GM18517 (cell line): ENCODE measurements at regions not wholly inside any gene's neighbourhood (a gene's known extent, or its start where the extent isn't known, plus 50 kb on each side); places are given as distances from the start of the nearest gene placed in this dataset.
"Not testable (repeated sequence)": the region's sequence is repeated elsewhere in the genome, so short reads cannot be mapped to it uniquely, and the experiment has no call there.

Experiments used
- ATAC-seq: cut with Tn5 transposase; IDR thresholded peaks from one replicate; pipeline ENCODE4 v1.9.1; 2021; ENCODE audit warnings: mild to moderate bottlenecking, moderate library complexity; ENCODE audit not compliant: unreplicated experiment

- ATAC-seq = no peak
Observed at GRCh38 chr5:93359296-93359959, 221.6 kb downstream of the NR2F1-AS1 start.

GRCh38 chr5:93358176-93358575 lies 222.8 kb downstream of the NR2F1-AS1 start:
- ATAC-seq = no peak

GRCh38 chr5:93357686-93358085 lies 223.3 kb downstream of the NR2F1-AS1 start:
- no peak for ATAC-seq

GRCh38 chr5:93355691-93356090 lies 225.3 kb downstream of the NR2F1-AS1 start:
- ATAC-seq = no peak

- ATAC-seq = no peak
Observed at GRCh38 chr5:93352186-93352585, 228.8 kb downstream of the NR2F1-AS1 start.

GRCh38 chr5:93349613-93350012 lies 231.4 kb downstream of the NR2F1-AS1 start:
- no peak for ATAC-seq

- ATAC-seq = no peak
Observed at GRCh38 chr5:93348231-93348630, 232.8 kb downstream of the NR2F1-AS1 start.

- ATAC-seq = not testable (repeated sequence)
Observed at GRCh38 chr5:93346850-93347249, 234.2 kb downstream of the NR2F1-AS1 start.

GRCh38 chr5:93346301-93346700 lies 234.7 kb downstream of the NR2F1-AS1 start:
- no peak for ATAC-seq

- no peak for ATAC-seq
Observed at GRCh38 chr5:93343570-93343969, 237.4 kb downstream of the NR2F1-AS1 start.

GRCh38 chr5:93342563-93343061 lies 238.4 kb downstream of the NR2F1-AS1 start:
- ATAC-seq = peak; percentile 73

GRCh38 chr5:93340881-93341280 lies 240.1 kb downstream of the NR2F1-AS1 start:
- ATAC-seq = no peak

- no peak for ATAC-seq
Observed at GRCh38 chr5:93337138-93337537, 243.9 kb downstream of the NR2F1-AS1 start.

- ATAC-seq = no peak
Observed at GRCh38 chr5:93336330-93337110, 244.5 kb downstream of the NR2F1-AS1 start.

- ATAC-seq = no peak
Observed at GRCh38 chr5:93331863-93332262, 249.2 kb downstream of the NR2F1-AS1 start.

GRCh38 chr5:93331241-93331640 lies 249.8 kb downstream of the NR2F1-AS1 start:
- ATAC-seq = no peak

GRCh38 chr5:93330506-93330905 lies 250.5 kb downstream of the NR2F1-AS1 start:
- ATAC-seq = no peak

- ATAC-seq = no peak
Observed at GRCh38 chr5:93329756-93330155, 251.3 kb downstream of the NR2F1-AS1 start.

- ATAC-seq = no peak
Observed at GRCh38 chr5:93328833-93329232, 252.2 kb downstream of the NR2F1-AS1 start.

- ATAC-seq = no peak
Observed at GRCh38 chr5:93327605-93328004, 253.4 kb downstream of the NR2F1-AS1 start.

- ATAC-seq = no peak
Observed at GRCh38 chr5:93325946-93326345, 255.1 kb downstream of the NR2F1-AS1 start.
